ENCODE measurements at regions not wholly inside any gene's neighbourhood (a gene's known extent, or its start where the extent isn't known, plus 50 kb on each side); places are given as distances from the start of the nearest gene placed in this dataset.
A peak's percentile ranks its signal among the peaks of the same experiment; 100 is the strongest.

DNA sequence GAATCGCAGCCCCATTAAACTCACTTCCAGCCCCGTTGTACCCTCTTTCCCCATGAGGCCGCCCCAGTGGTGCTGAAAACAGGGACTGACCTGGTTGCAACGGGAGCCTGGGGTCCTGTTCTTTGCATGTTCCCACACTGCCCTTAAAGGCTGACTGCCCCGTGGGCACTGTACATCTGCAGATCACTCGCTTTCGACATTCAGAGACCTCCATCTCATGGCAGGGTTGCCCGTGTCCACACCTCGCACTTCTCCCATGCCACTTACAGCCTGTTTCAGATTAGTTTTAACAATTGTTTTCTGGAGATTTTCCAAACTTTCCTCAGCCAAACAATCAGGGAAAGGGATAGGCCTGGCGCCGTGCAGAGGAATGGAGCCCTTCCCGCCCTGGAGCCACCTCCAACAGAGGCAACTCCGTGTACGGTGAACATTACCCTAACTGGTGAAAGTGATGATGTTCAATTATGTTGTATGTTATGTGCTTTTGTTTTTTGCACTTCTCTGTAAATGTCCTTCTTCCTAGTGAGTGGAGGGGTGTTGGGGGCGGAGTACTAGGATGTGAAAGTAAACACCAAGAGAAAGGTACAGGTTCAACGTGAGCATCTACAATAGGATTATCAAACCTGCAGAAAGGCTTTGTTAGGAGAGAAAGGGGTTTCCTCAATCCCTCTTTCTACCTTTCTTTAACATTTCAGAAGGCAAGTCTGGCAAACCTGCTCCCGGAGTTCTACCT lies 262.8 kb downstream of the FOXO1 start:
- no peak for DNase-seq (ENCODE audit: low spot score)
- no peaks in the 10 kb centered on the region for H3K9me3 ChIP-seq
- H3K27me3 ChIP-seq (replicated peaks; ENCODE audit: insufficient read depth) = no peaks in the 10 kb centered on the region
- H3K4me3 ChIP-seq = no peak overlapping the region
- peaks cover 7% of the 10 kb centered on the region for H3K4me1 ChIP-seq (replicated peaks)
- intact Hi-C loops (cut with DNase I) = loop anchor here (2.0 to 10.0 kb wide), 3 partner anchors 129 to 259 kb away; no protein-coding TSS in a partner anchor
- H3K27ac ChIP-seq = peak overlapping the region in 1 of 2 donors; percentile 30
- TF ChIP-seq CTCF (IDR thresholded peaks at IDR 0.05) = no peak
- no peak for TF ChIP-seq POLR2A (IDR thresholded peaks at IDR 0.05)
- TF ChIP-seq POLR2AphosphoS5 (IDR thresholded peaks at IDR 0.05) = no peak
- 71% methylated on average over 17 of the region's 17 CpGs for WGBS
- no peaks in the 10 kb centered on the region for H3K36me3 ChIP-seq

DNA sequence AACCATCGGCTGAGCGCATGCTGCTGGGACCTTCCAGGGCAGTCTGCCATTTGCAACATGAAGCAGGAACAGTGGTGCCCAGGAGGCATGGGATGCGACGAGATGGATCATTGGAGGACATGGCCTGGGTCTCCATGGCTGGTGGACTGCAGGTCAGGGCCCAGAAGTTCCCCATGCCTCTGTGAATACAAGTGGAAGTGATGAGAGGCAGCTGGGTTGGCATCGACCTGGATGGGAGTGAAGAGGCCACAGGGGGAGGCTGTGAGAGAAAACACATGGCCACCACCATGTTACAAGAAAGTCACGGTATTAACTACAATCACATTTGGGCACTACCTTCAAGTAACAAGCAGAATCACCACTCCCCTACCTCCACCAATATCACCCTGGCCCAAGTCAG lies 262.0 kb downstream of the FOXO1 start:
- intact Hi-C loops (cut with DNase I) = loop anchor here (5.0 to 10.0 kb wide), 2 partner anchors 130 to 258 kb away; no protein-coding TSS in a partner anchor
- Histone ChIP-seq H3K27ac (no peak overlapping the region), H3K27me3 (replicated peaks; ENCODE audit: insufficient read depth) (no peaks in the 10 kb centered on the region)

DNA sequence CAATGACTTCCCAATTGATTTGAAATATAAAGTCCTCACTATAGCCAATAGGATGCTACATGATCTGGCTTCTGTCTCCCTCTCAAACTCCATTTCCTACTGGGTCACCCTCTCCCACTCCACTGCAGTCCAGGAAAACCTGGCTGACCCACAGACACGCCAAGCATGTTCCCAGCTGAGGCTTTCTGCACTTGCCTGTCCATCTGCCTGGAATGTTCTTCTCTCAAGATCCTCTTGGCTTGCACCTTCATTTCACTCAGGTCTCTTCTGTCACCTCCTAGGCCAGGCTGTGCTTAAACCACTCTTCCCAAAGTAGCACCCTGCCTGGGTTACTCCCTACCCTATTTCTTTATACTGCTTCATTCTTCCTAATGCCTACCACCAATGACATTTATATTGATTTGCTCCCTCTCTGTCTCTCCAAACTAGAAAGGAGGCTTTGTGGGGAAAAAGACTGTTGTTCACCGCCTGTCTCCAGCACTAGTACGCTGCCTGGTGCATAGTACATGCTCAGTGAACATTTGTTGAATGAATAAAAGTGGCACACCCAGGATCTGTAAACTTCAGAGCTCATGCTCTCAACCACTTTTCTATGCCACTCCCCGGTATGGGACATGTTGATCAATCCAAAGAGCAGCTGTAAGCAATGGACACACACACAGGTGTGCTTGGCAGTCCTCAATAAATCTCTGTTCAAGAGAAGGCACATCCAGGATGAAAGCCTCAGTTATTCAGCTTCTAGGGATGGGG lies 261.3 kb downstream of the FOXO1 start:
- Histone ChIP-seq H3K4me3 (no peak overlapping the region), H3K36me3 (no peaks in the 10 kb centered on the region), H3K4me1 (replicated peaks) (peaks cover 7% of the 10 kb centered on the region), H3K27ac (no peak overlapping the region), H3K27me3 (replicated peaks; ENCODE audit: insufficient read depth) (no peaks in the 10 kb centered on the region), H3K9me3 (no peaks in the 10 kb centered on the region)
- intact Hi-C loops (cut with DNase I) = loop anchor here (5.0 to 10.0 kb wide), 2 partner anchors 130 to 257 kb away; no protein-coding TSS in a partner anchor
- TF ChIP-seq POLR2A (IDR thresholded peaks at IDR 0.05) = no peak
- no peak for TF ChIP-seq CTCF (IDR thresholded peaks at IDR 0.05)
- no peak for TF ChIP-seq POLR2AphosphoS5 (IDR thresholded peaks at IDR 0.05)
- 95% methylated on average over 4 of the region's 4 CpGs for WGBS
- no peak for DNase-seq (ENCODE audit: low spot score)

More for the DNA sequence above, 262.0 kb downstream of the FOXO1 start:
- 92% methylated on average over 6 of the region's 6 CpGs for WGBS
- no peak overlapping the region for H3K4me3 ChIP-seq
- no peak for DNase-seq (ENCODE audit: low spot score)
- no peaks in the 10 kb centered on the region for H3K36me3 ChIP-seq
- no peaks in the 10 kb centered on the region for H3K9me3 ChIP-seq
- TF ChIP-seq POLR2AphosphoS5 (IDR thresholded peaks at IDR 0.05) (no peak), CTCF (IDR thresholded peaks at IDR 0.05) (no peak), POLR2A (IDR thresholded peaks at IDR 0.05) (no peak)
- peaks cover 7% of the 10 kb centered on the region for H3K4me1 ChIP-seq (replicated peaks)

- WGBS = 61% methylated on average over 6 of the region's 6 CpGs
- no peak for DNase-seq (ENCODE audit: low spot score)
- intact Hi-C loops (cut with DNase I) = loop anchor here (10.0 kb wide), 1 partner anchor 132 kb away; no protein-coding TSS in a partner anchor
- Histone ChIP-seq H3K4me1 (replicated peaks) (peaks cover 5% of the 10 kb centered on the region), H3K27me3 (replicated peaks; ENCODE audit: insufficient read depth) (no peaks in the 10 kb centered on the region), H3K27ac (peak overlapping the region; percentile 29 to 36), H3K9me3 (no peaks in the 10 kb centered on the region), H3K4me3 (no peak overlapping the region), H3K36me3 (no peaks in the 10 kb centered on the region)
- no peak for TF ChIP-seq CTCF (IDR thresholded peaks at IDR 0.05)
- TF ChIP-seq POLR2A (IDR thresholded peaks at IDR 0.05) = no peak
- peak; percentile 55 for TF ChIP-seq POLR2AphosphoS5 (IDR thresholded peaks at IDR 0.05)
These were observed 259.9 kb downstream of the FOXO1 start for GRCh38 chr13:40406405-40407120.
